HCT116 (cell line): ENCODE measurements at regions not wholly inside any gene's neighbourhood (a gene's known extent, or its start where the extent isn't known, plus 50 kb on each side); places are given as distances from the start of the nearest gene placed in this dataset.

Experiments used
- ATAC-seq: fragments of 200-7000 bp; cut with Tn5 transposase; 2 replicates; pipeline ENCODE4 v1.9.1; 2020; ENCODE audit warnings: mild to moderate bottlenecking, moderate library complexity
- BruUV-seq: library from RNA; stranded (reverse); fragments of 400-500 nt; replicated peaks from 2 replicates; lab custom pipeline; 2021; lab: Mats Ljungman, UMichigan
- CTCF ChIA-PET: fragments of 300-600 bp; sonication (Branson Sonifier 250); formaldehyde crosslinking; loops from one replicate; lab custom pipeline; 2021; ENCODE audit warnings: antibody characterized with exemption; lab: Charles Lee
- POLR2A ChIA-PET: fragments of 300-600, 350-600 bp; sonication (Branson Sonifier 250); formaldehyde crosslinking; loops from one replicate; lab custom pipeline; 2021; ENCODE audit warnings: antibody characterized with exemption; lab: Charles Lee
- RAD21 ChIA-PET, 2 experiments: fragments of 300-600 bp; sonication (Branson Sonifier 250); formaldehyde crosslinking; loops; one replicate each; lab custom pipeline; 2023; ENCODE audit warnings: low total read pairs in 2 of 2; ENCODE audit not compliant: uncharacterized antibody in 2 of 2, unreplicated experiment in 2 of 2, low non-redundant PET in 1 of 2; lab: Charles Lee
- DNase-seq: peaks from one replicate; pipeline ENCODE4 v3.0.0-alpha.2; 2010; ENCODE audit warnings: low read depth, low spot score
- H2AFZ ChIP-seq: fragments of 200-600 bp; shearing (Covaris generic), sonication (generic); 2 replicates; pipeline ENCODE4 v1.6.1; 2017; ENCODE audit warnings: low read depth, mixed run types, mixed read lengths, antibody characterized with exemption, low read length; ENCODE audit not compliant: poor library complexity, severe bottlenecking
- H3K27ac ChIP-seq: 2 replicates; pipeline ENCODE4 v1.5.1; 2012; ENCODE audit warnings: low read depth, low read length
- H3K27me3 ChIP-seq: fragments of 200-600 bp; sonication (generic); 2 replicates; pipeline ENCODE4 v1.6.1; 2016; ENCODE audit warnings: mixed run types, low read length, mixed read lengths; ENCODE audit not compliant: insufficient read depth
- H3K36me3 ChIP-seq, 2 experiments: fragments of 200-500 bp in 1 of 2; fragments of 200-600 bp in 1 of 2; sonication (Bioruptor generic) in 1 of 2; sonication (generic) in 1 of 2; 2 replicates each; pipeline versions ENCODE4 v1.5.1 to v1.6.1; 2014 to 2016; ENCODE audit warnings: low read length in 2 of 2, inconsistent platforms in 1 of 2, mixed read lengths in 1 of 2, mixed run types in 1 of 2; ENCODE audit not compliant: insufficient read depth in 2 of 2, control insufficient read depth in 1 of 2
- H3K4me1 ChIP-seq, 2 experiments: fragments of 200-600 bp in 1 of 2; sonication (generic) in 1 of 2; 2 replicates each; pipeline versions ENCODE4 v1.5.1 to v1.6.1; 2012 to 2017; ENCODE audit warnings: low read length in 2 of 2, inconsistent platforms in 1 of 2, mild to moderate bottlenecking in 1 of 2, mixed read lengths in 1 of 2, mixed run types in 1 of 2, moderate library complexity in 1 of 2; ENCODE audit not compliant: insufficient read depth in 2 of 2, control insufficient read depth in 1 of 2
- H3K4me2 ChIP-seq: fragments of 200-600 bp; sonication (generic); 2 replicates; pipeline ENCODE4 v1.6.1; 2017; ENCODE audit warnings: mixed run types, low read length, mixed read lengths
- H3K4me3 ChIP-seq, 2 experiments: fragments of 200-600 bp in 1 of 2; sonication (generic) in 1 of 2; replicated peaks in 1 of 2; 2 replicates each; pipeline ENCODE4 v1.5.1; 2011 to 2016; ENCODE audit warnings: low read length in 2 of 2, control low read depth in 1 of 2, low read depth in 1 of 2, mild to moderate bottlenecking in 1 of 2, mixed read lengths in 1 of 2, mixed run types in 1 of 2
- H3K79me2 ChIP-seq: fragments of 200-600 bp; sonication (generic); 2 replicates; pipeline ENCODE4 v1.6.1; 2017; ENCODE audit warnings: mild to moderate bottlenecking, mixed run types, low read length, moderate library complexity, mixed read lengths; ENCODE audit not compliant: insufficient read depth
- H3K9ac ChIP-seq: fragments of 200-600 bp; sonication (generic); 2 replicates; pipeline ENCODE4 v1.6.1; 2016; ENCODE audit warnings: low read length, mixed read lengths
- H3K9me2 ChIP-seq: fragments of 200-600 bp; sonication (generic), shearing (Covaris generic); 2 replicates; pipeline ENCODE4 v1.6.1; 2017; ENCODE audit warnings: mixed run types, mild to moderate bottlenecking, moderate library complexity; ENCODE audit not compliant: insufficient read depth
- H3K9me3 ChIP-seq, 2 experiments: fragments of 200-500 bp in 1 of 2; fragments of 200-600 bp in 1 of 2; sonication (Bioruptor generic) in 1 of 2; sonication (generic) in 1 of 2; 2 replicates each; pipeline ENCODE4 v1.6.1; 2014 to 2017; ENCODE audit warnings: low read length in 2 of 2, mixed read lengths in 2 of 2, inconsistent platforms in 1 of 2, low read depth in 1 of 2, mild to moderate bottlenecking in 1 of 2, mixed run types in 1 of 2, moderate library complexity in 1 of 2; ENCODE audit not compliant: control insufficient read depth in 1 of 2, insufficient read depth in 1 of 2
- H4K20me1 ChIP-seq: fragments of 200-600 bp; sonication (generic), shearing (Covaris generic); 2 replicates; pipeline ENCODE4 v1.6.1; 2017; ENCODE audit warnings: mixed run types, mild to moderate bottlenecking, moderate library complexity; ENCODE audit not compliant: insufficient read depth
- ATF3 ChIP-seq: IDR thresholded peaks from 2 replicates; pipeline ENCODE4 v1.6.1; 2012
- CBX3 ChIP-seq: IDR thresholded peaks from 2 replicates; pipeline ENCODE4 v1.6.1; 2012; ENCODE audit warnings: low read depth
- CEBPB ChIP-seq: IDR thresholded peaks from 2 replicates; pipeline ENCODE4 v1.6.1; 2012; ENCODE audit warnings: low read depth
- EGR1 ChIP-seq: IDR thresholded peaks from 2 replicates; pipeline ENCODE4 v1.6.1; 2012; ENCODE audit warnings: low read depth
- ELF1 ChIP-seq: IDR thresholded peaks from 2 replicates; pipeline ENCODE4 v1.6.1; 2012; ENCODE audit warnings: low read depth, borderline replicate concordance
- EZH2 ChIP-seq: fragments of 200-600 bp; sonication (generic); IDR thresholded peaks from 2 replicates; pipeline ENCODE4 v1.6.1; 2017; ENCODE audit warnings: antibody characterized with exemption, mixed run types
- EZH2phosphoT487 ChIP-seq: fragments of 200-600 bp; IDR thresholded peaks from 2 replicates; pipeline ENCODE4 v1.6.1; 2018; ENCODE audit warnings: antibody characterized with exemption, borderline replicate concordance
- FOSL1 ChIP-seq: IDR thresholded peaks from 2 replicates; pipeline ENCODE4 v1.6.1; 2012; ENCODE audit warnings: low read depth
- POLR2AphosphoS5 ChIP-seq: IDR thresholded peaks from 2 replicates; pipeline ENCODE4 v1.6.1; 2011; ENCODE audit warnings: mild to moderate bottlenecking, low read depth, low read length, moderate library complexity
- RAD21 ChIP-seq: IDR thresholded peaks from 2 replicates; pipeline ENCODE4 v1.6.1; 2012; ENCODE audit warnings: low read depth, mild to moderate bottlenecking
- SIN3A ChIP-seq: IDR thresholded peaks from 2 replicates; pipeline ENCODE4 v1.6.1; 2012; ENCODE audit warnings: low read depth
- SRF ChIP-seq: IDR thresholded peaks from 2 replicates; pipeline ENCODE4 v1.6.1; 2012; ENCODE audit warnings: low read depth
- TCF7L2 ChIP-seq: IDR thresholded peaks from 2 replicates; pipeline ENCODE4 v1.7.0; 2011; ENCODE audit warnings: borderline replicate concordance, inconsistent platforms; ENCODE audit not compliant: insufficient read depth, insufficient read length; ENCODE audit errors: extremely low read depth
- ZBTB33 ChIP-seq: IDR thresholded peaks from 2 replicates; pipeline ENCODE4 v1.6.1; 2011; ENCODE audit warnings: mild to moderate bottlenecking, low read length, moderate library complexity; ENCODE audit not compliant: insufficient replicate concordance; ENCODE audit errors: extremely low read depth
- ZFX ChIP-seq: fragments of 450-650 bp; IDR thresholded peaks from 2 replicates; pipeline ENCODE4 v1.6.1; 2017
- ZNF274 ChIP-seq: fragments of 200-500 bp; sonication (Bioruptor generic); IDR thresholded peaks from 2 replicates; pipeline ENCODE4 v1.6.1; 2014; ENCODE audit warnings: mild to moderate bottlenecking, low read depth, low read length, inconsistent platforms
- intact Hi-C: fragments of 100-400 bp; cut with micrococcal nuclease; formaldehyde crosslinking; loops from 2 replicates; pipeline ENCODE4 v1.10.0; 2022
- TF ChIP-seq, protein P1 (sequence below): IDR thresholded peaks from 2 replicates; pipeline ENCODE4 v1.6.1; 2012
- TF ChIP-seq, protein P2 (sequence below): IDR thresholded peaks from 2 replicates; pipeline ENCODE4 v1.6.1; 2012; ENCODE audit warnings: low read depth
- TF ChIP-seq, protein P3 (sequence below), 3 experiments: fragments of 200-600 bp in 1 of 3; sonication (generic) in 1 of 3; IDR thresholded peaks in 2 of 3; conservative IDR thresholded peaks in 1 of 3; 2 replicates each; pipeline ENCODE4 v1.5.1; 2012 to 2017; ENCODE audit warnings: low read depth in 2 of 3, low read length in 2 of 3, antibody characterized with exemption in 1 of 3, borderline replicate concordance in 1 of 3, control low read depth in 1 of 3, mild to moderate bottlenecking in 1 of 3, mixed read lengths in 1 of 3, mixed run types in 1 of 3, moderate library complexity in 1 of 3; ENCODE audit not compliant: insufficient read depth in 1 of 3

DNA sequence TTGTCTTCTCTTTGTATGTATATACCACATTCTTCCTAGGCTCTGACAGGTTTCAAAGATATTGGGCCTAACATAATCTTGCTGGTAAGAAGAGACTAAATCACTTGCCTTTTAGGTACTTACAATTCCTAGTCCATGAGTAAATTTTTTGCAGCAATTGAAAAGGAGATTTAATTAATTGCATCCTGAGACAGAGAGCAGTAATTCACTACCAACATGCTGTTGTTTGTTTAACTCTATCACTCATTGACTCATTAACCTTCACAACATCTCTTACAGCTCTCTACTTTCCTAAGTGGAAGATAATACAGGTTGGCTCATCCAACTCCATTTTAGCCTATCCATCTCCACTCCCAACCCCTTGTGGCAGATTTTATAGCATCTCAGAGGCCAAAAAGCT lies 280.4 kb downstream of the ALDH8A1 start:
- H3K4me1 ChIP-seq: peaks cover 0 to 8% of the 10 kb centered on the region in 2 experiments; a peak in 2 of 4 replicates
- no peak overlapping the region for H2AFZ ChIP-seq
- H3K9me3 ChIP-seq: no peaks in the 10 kb centered on the region
- TF ChIP-seq SRF (no peak), CEBPB (no peak), ZFX (no peak), CBX3 (no peak), RAD21 (no peak), ZBTB33 (no peak), TCF7L2 (no peak), ATF3 (no peak), ELF1 (no peak), EZH2 (no peak), FOSL1 (no peak), EZH2phosphoT487 (no peak), SIN3A (no peak), ZNF274 (no peak), POLR2AphosphoS5 (no peak), EGR1 (no peak)
- TF ChIP-seq, protein P1, sequence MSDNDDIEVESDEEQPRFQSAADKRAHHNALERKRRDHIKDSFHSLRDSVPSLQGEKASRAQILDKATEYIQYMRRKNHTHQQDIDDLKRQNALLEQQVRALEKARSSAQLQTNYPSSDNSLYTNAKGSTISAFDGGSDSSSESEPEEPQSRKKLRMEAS: no peak
- TF ChIP-seq, protein P2, sequence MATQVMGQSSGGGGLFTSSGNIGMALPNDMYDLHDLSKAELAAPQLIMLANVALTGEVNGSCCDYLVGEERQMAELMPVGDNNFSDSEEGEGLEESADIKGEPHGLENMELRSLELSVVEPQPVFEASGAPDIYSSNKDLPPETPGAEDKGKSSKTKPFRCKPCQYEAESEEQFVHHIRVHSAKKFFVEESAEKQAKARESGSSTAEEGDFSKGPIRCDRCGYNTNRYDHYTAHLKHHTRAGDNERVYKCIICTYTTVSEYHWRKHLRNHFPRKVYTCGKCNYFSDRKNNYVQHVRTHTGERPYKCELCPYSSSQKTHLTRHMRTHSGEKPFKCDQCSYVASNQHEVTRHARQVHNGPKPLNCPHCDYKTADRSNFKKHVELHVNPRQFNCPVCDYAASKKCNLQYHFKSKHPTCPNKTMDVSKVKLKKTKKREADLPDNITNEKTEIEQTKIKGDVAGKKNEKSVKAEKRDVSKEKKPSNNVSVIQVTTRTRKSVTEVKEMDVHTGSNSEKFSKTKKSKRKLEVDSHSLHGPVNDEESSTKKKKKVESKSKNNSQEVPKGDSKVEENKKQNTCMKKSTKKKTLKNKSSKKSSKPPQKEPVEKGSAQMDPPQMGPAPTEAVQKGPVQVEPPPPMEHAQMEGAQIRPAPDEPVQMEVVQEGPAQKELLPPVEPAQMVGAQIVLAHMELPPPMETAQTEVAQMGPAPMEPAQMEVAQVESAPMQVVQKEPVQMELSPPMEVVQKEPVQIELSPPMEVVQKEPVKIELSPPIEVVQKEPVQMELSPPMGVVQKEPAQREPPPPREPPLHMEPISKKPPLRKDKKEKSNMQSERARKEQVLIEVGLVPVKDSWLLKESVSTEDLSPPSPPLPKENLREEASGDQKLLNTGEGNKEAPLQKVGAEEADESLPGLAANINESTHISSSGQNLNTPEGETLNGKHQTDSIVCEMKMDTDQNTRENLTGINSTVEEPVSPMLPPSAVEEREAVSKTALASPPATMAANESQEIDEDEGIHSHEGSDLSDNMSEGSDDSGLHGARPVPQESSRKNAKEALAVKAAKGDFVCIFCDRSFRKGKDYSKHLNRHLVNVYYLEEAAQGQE: no peak
- TF ChIP-seq, protein P3, sequence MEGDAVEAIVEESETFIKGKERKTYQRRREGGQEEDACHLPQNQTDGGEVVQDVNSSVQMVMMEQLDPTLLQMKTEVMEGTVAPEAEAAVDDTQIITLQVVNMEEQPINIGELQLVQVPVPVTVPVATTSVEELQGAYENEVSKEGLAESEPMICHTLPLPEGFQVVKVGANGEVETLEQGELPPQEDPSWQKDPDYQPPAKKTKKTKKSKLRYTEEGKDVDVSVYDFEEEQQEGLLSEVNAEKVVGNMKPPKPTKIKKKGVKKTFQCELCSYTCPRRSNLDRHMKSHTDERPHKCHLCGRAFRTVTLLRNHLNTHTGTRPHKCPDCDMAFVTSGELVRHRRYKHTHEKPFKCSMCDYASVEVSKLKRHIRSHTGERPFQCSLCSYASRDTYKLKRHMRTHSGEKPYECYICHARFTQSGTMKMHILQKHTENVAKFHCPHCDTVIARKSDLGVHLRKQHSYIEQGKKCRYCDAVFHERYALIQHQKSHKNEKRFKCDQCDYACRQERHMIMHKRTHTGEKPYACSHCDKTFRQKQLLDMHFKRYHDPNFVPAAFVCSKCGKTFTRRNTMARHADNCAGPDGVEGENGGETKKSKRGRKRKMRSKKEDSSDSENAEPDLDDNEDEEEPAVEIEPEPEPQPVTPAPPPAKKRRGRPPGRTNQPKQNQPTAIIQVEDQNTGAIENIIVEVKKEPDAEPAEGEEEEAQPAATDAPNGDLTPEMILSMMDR (IDR thresholded peaks at IDR 0.05 in 2 of 3, conservative IDR thresholded peaks at IDR 0.05 in 1 of 3; ENCODE audit: borderline replicate concordance in 1 of 3, insufficient read depth in 1 of 3, low read depth in 2 of 3, low read length in 2 of 3): no peak
- CTCF ChIA-PET: no interaction called here
- DNase-seq (no peak), ATAC-seq (no peak)
- RAD21 ChIA-PET: no interaction called here
- H3K79me2 ChIP-seq: no peaks in the 10 kb centered on the region
- no peak overlapping the region for H3K4me3 ChIP-seq
- no peak overlapping the region for H3K4me2 ChIP-seq
- no peak overlapping the region for H3K9ac ChIP-seq
- H3K36me3 ChIP-seq: no peaks in the 10 kb centered on the region
- H3K9me2 ChIP-seq: no peaks in the 10 kb centered on the region
- H4K20me1 ChIP-seq: no peaks in the 10 kb centered on the region
- H3K27me3 ChIP-seq: no peaks in the 10 kb centered on the region
- intact Hi-C loops: no loop called here
- no peak overlapping the region for H3K27ac ChIP-seq
- POLR2A ChIA-PET: no interaction called here
- no TSS peak for BruUV-seq
